ENCODE measurements at regions not wholly inside any gene's neighbourhood (a gene's known extent, or its start where the extent isn't known, plus 50 kb on each side); places are given as distances from the start of the nearest gene placed in this dataset.

DNA sequence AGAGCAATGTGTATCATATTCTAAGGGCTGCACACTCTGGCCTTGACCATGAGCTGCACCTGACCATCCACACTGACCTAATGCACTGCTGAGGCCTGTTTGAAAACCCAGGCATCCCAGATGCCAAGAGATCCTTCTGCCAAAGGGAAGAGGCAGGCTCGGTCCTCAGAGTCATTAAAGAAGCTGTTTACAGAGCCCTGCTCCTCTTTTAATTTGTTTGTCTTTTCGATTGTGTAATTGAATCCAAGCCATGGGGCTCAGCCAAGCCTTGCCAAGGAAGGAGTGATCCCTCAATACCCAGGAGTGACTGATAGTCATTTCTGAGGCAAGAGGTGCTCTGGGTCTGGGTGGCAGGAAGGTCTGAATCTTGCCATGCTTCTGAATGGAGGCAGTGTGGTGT lies 94.5 kb upstream of the ISX start:
- Histone ChIP-seq H3K27ac (no peak overlapping the region), H3K36me3 (no peaks in the 10 kb centered on the region), H3K4me1 (no peaks in the 10 kb centered on the region), H3K27me3 (no peaks in the 10 kb centered on the region), H3K9me3 (no peaks in the 10 kb centered on the region), H3K4me3 (replicated peaks in 1 of 3) (no peak overlapping the region)
- no peak for DNase-seq
- no peak for TF ChIP-seq POLR2A (IDR thresholded peaks at IDR 0.05)
- TF ChIP-seq, protein P1, sequence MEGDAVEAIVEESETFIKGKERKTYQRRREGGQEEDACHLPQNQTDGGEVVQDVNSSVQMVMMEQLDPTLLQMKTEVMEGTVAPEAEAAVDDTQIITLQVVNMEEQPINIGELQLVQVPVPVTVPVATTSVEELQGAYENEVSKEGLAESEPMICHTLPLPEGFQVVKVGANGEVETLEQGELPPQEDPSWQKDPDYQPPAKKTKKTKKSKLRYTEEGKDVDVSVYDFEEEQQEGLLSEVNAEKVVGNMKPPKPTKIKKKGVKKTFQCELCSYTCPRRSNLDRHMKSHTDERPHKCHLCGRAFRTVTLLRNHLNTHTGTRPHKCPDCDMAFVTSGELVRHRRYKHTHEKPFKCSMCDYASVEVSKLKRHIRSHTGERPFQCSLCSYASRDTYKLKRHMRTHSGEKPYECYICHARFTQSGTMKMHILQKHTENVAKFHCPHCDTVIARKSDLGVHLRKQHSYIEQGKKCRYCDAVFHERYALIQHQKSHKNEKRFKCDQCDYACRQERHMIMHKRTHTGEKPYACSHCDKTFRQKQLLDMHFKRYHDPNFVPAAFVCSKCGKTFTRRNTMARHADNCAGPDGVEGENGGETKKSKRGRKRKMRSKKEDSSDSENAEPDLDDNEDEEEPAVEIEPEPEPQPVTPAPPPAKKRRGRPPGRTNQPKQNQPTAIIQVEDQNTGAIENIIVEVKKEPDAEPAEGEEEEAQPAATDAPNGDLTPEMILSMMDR (IDR thresholded peaks at IDR 0.05), result no peak
- intact Hi-C loops (cut with DNase I), result no loop called here
- WGBS, 2 donors, result 40 to 54% methylated on average over 2 of the region's 2 CpGs

DNA sequence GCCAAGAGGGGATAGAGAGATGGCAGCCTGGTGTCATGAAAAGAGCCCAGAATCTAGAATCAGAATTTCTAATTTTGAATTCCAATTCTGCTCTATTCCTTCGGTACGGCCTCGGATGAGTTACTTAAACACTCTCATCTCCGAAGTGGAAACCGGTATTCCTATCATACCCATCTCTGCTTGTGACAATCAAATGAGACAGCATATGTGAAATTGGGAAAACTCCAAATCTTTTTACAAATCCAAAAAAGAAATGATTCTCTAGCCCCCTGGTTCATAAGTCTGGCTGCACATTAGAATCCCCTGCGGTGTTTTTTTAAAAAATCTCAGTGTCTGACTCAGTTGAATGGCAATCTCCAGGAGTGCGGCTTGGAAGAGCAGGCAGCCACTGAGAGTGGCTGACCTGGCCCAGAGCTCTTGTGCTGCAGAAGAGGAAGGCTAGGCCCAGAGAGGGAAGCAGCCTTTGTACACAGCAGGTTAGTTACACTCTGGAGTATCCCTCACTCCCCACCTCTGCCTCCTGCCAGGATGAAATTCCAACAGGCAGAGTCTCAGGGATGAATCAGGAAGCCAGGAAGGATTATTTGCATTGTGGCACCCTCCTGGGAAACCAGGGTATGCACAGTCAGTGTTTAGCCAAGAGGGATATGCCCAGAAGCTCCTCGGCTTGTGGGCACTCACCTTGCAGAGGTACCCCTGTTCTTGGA lies 93.6 kb upstream of the ISX start:
- no peak for DNase-seq
- H3K27ac ChIP-seq, result no peak overlapping the region
- intact Hi-C loops (cut with DNase I), result no loop called here
- no peaks in the 10 kb centered on the region for H3K36me3 ChIP-seq
- no peak overlapping the region for H3K4me3 ChIP-seq (replicated peaks in 1 of 3)
- no peaks in the 10 kb centered on the region for H3K9me3 ChIP-seq
- WGBS, 2 donors, result 64 to 66% methylated on average over 8 of the region's 8 CpGs
- no peaks in the 10 kb centered on the region for H3K4me1 ChIP-seq
- TF ChIP-seq POLR2A (IDR thresholded peaks at IDR 0.05), result no peak
- TF ChIP-seq, protein P1 (IDR thresholded peaks at IDR 0.05), result no peak
- H3K27me3 ChIP-seq, result no peaks in the 10 kb centered on the region

DNA sequence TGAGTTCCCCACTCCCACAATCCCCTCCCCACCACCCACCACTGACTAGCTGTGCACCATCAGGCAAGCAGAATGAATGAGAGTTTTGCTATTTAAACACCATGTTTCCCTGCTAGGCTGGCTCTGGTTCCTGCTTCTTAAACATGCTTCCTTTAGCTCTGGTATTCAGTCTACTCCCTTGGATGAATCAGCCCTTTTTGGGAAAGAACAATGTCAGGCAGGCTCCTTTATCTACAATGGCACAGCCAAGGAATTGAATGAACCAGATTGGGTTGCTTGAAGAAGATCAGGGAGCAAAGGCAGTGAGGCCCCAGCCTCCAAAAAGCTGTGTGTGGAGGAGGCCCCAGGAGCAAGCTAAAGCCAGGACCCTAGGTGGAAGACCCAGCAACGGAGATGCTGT lies 92.9 kb upstream of the ISX start:
- Histone ChIP-seq H3K36me3 (no peaks in the 10 kb centered on the region), H3K4me3 (replicated peaks in 1 of 3) (no peak overlapping the region), H3K9me3 (no peaks in the 10 kb centered on the region), H3K4me1 (no peaks in the 10 kb centered on the region), H3K27ac (no peak overlapping the region), H3K27me3 (no peaks in the 10 kb centered on the region)
- intact Hi-C loops (cut with DNase I), result no loop called here
- WGBS, 2 donors, result 47 to 74% methylated on average over 1 of the region's 1 CpG
- TF ChIP-seq, protein P1 (IDR thresholded peaks at IDR 0.05), result no peak
- TF ChIP-seq POLR2A (IDR thresholded peaks at IDR 0.05), result no peak
- DNase-seq, result no peak

DNA sequence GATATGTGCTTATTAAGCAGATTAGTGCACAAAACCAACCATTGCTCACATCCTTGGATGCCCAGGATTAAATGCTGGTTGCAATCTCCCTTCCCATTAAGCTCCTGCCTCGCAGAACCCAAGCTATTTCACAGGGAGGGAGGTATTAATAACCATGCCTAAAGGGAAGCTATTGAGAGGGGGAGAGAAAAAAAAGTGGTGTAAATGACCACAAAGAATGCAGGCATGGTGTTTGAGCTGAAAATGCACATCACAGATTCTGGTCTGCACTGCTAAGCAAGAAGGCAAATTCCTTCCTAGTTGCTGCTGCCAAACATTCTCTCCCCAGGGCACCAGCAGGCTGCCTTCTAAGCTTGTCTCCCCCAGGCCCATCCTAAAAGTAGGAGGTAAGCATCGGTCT lies 92.0 kb upstream of the ISX start:
- intact Hi-C loops (cut with DNase I), result no loop called here
- TF ChIP-seq, protein P1 (IDR thresholded peaks at IDR 0.05), result no peak
- no peak for TF ChIP-seq POLR2A (IDR thresholded peaks at IDR 0.05)
- Histone ChIP-seq H3K9me3 (no peaks in the 10 kb centered on the region), H3K27me3 (no peaks in the 10 kb centered on the region), H3K27ac (no peak overlapping the region), H3K4me1 (no peaks in the 10 kb centered on the region), H3K4me3 (replicated peaks in 1 of 3) (no peak overlapping the region), H3K36me3 (no peaks in the 10 kb centered on the region)
- 44 to 59% methylated on average over 2 of the region's 2 CpGs for WGBS, 2 donors
- DNase-seq, result no peak

DNA sequence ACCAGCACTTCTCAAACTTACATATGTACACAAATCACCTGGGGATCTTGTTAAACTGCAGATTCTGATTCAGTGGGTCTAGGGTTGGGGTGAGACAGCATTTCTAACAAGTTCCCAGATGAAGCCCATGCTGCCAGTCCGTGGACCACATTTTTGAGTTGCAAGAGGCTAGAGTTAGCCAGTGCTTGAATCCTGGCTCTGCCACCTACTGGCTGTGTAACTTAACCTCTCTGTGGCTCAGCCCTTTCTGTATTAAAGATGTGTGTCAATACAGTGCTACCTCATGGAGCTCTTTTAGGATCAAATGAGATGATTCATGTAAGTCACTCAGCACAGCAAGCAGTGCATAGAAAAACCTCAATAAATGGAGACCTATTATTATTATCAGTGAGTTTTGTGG lies 90.2 kb upstream of the ISX start:
- Histone ChIP-seq H3K36me3 (no peaks in the 10 kb centered on the region), H3K9me3 (no peaks in the 10 kb centered on the region), H3K27me3 (no peaks in the 10 kb centered on the region), H3K4me3 (replicated peaks in 1 of 3) (no peak overlapping the region), H3K4me1 (no peaks in the 10 kb centered on the region), H3K27ac (no peak overlapping the region)
- intact Hi-C loops (cut with DNase I), result no loop called here
- TF ChIP-seq POLR2A (IDR thresholded peaks at IDR 0.05), result no peak
- TF ChIP-seq, protein P1 (IDR thresholded peaks at IDR 0.05), result no peak
- 7 to 23% methylated on average over 1 of the region's 1 CpG for WGBS, 2 donors
- no peak for DNase-seq

Data from thyroid gland (tissue), 4 donors.